H9 (cell line): ENCODE measurements at regions not wholly inside any gene's neighbourhood (a gene's known extent, or its start where the extent isn't known, plus 50 kb on each side); places are given as distances from the start of the nearest gene placed in this dataset.

Source experiments
- DNase-seq: peaks from one replicate; pipeline ENCODE4 v3.0.0-alpha.2; 2017
- H2AFZ ChIP-seq: one replicate; pipeline ENCODE4 v1.6.1; 2013; ENCODE audit warnings: mild to moderate bottlenecking, low read length, control low read depth, moderate library complexity
- H2AK5ac ChIP-seq: 2 replicates; pipeline ENCODE4 v1.6.1; 2013; ENCODE audit warnings: low read length, control low read depth, mixed read lengths; ENCODE audit not compliant: insufficient read length
- H2BK120ac ChIP-seq: one replicate; pipeline ENCODE4 v1.6.1; 2013; ENCODE audit warnings: low read depth, mild to moderate bottlenecking, low read length, control low read depth, inconsistent platforms; ENCODE audit not compliant: poor library complexity, severe bottlenecking
- H2BK12ac ChIP-seq: 2 replicates; pipeline ENCODE4 v1.6.1; 2013; ENCODE audit warnings: low read length, control low read depth, mixed read lengths, low read depth; ENCODE audit not compliant: insufficient read length
- H2BK15ac ChIP-seq: 2 replicates; pipeline ENCODE4 v1.6.1; 2013; ENCODE audit warnings: low read depth, low read length, control low read depth
- H2BK20ac ChIP-seq: one replicate; pipeline ENCODE4 v1.6.1; 2013; ENCODE audit warnings: low read depth, mild to moderate bottlenecking, low read length, control low read depth, inconsistent platforms; ENCODE audit not compliant: poor library complexity, severe bottlenecking
- H2BK5ac ChIP-seq: 2 replicates; pipeline ENCODE4 v1.6.1; 2013; ENCODE audit warnings: low read length, control low read depth, mixed read lengths; ENCODE audit not compliant: insufficient read length
- H3K14ac ChIP-seq: 2 replicates; pipeline ENCODE4 v1.6.1; 2013; ENCODE audit warnings: low read length, control low read depth; ENCODE audit not compliant: insufficient read depth
- H3K18ac ChIP-seq: 2 replicates; pipeline ENCODE4 v1.6.1; 2013; ENCODE audit warnings: low read depth, mild to moderate bottlenecking, mixed read lengths, low read length, control low read depth; ENCODE audit not compliant: insufficient read length
- H3K23ac ChIP-seq: 2 replicates; pipeline ENCODE4 v1.6.1; 2013; ENCODE audit warnings: low read length, control low read depth, mixed read lengths, low read depth; ENCODE audit not compliant: insufficient read length
- H3K23me2 ChIP-seq: 2 replicates; pipeline ENCODE4 v1.6.1; 2013; ENCODE audit warnings: low read depth, mild to moderate bottlenecking, mixed read lengths, low read length, control low read depth; ENCODE audit not compliant: insufficient read length, poor library complexity, severe bottlenecking
- H3K27ac ChIP-seq: 2 replicates; pipeline ENCODE4 v1.5.1; 2013; ENCODE audit warnings: low read length, control low read depth, mixed read lengths, low read depth; ENCODE audit not compliant: insufficient read length
- H3K27me3 ChIP-seq: 2 replicates; pipeline ENCODE4 v1.6.1; 2013; ENCODE audit warnings: low read length, control low read depth, inconsistent platforms; ENCODE audit not compliant: insufficient read depth
- H3K4ac ChIP-seq: 2 replicates; pipeline ENCODE4 v1.6.1; 2013; ENCODE audit warnings: low read depth, mild to moderate bottlenecking, control low read depth, inconsistent platforms, low read length, moderate library complexity
- H3K4me1 ChIP-seq: 2 replicates; pipeline ENCODE4 v1.6.1; 2013; ENCODE audit warnings: low read length, control low read depth, inconsistent platforms; ENCODE audit not compliant: insufficient read depth
- H3K4me2 ChIP-seq: 2 replicates; pipeline ENCODE4 v1.6.1; 2013; ENCODE audit warnings: low read length, control low read depth, mixed read lengths; ENCODE audit not compliant: insufficient read length, insufficient read depth
- H3K56ac ChIP-seq: 2 replicates; pipeline ENCODE4 v1.6.1; 2013; ENCODE audit warnings: low read depth, mild to moderate bottlenecking, mixed read lengths, low read length, control low read depth; ENCODE audit not compliant: insufficient read length
- H3K79me1 ChIP-seq: 2 replicates; pipeline ENCODE4 v1.6.1; 2013; ENCODE audit warnings: low read depth, mild to moderate bottlenecking, moderate library complexity, low read length, control low read depth, inconsistent platforms; ENCODE audit not compliant: insufficient read depth, poor library complexity, severe bottlenecking
- H3K79me2 ChIP-seq: 2 replicates; pipeline ENCODE4 v1.6.1; 2013; ENCODE audit warnings: low read length, control low read depth, inconsistent platforms; ENCODE audit not compliant: insufficient read depth
- H3K9ac ChIP-seq: 2 replicates; pipeline ENCODE4 v1.6.1; 2013; ENCODE audit warnings: low read length, control low read depth, mixed read lengths; ENCODE audit not compliant: insufficient read length; ENCODE audit errors: extremely low read depth
- H3K9me3 ChIP-seq: one replicate; pipeline ENCODE4 v1.6.1; 2013; ENCODE audit warnings: low read depth, low read length, inconsistent platforms; ENCODE audit not compliant: control insufficient read depth
- H3T11ph ChIP-seq: one replicate; pipeline ENCODE4 v1.6.1; 2013; ENCODE audit warnings: mild to moderate bottlenecking, low read length, control low read depth, inconsistent platforms
- H4K20me1 ChIP-seq: one replicate; pipeline ENCODE4 v1.6.1; 2013; ENCODE audit not compliant: control insufficient read depth, insufficient read length, insufficient read depth
- H4K5ac ChIP-seq: 2 replicates; pipeline ENCODE4 v1.6.1; 2013; ENCODE audit warnings: low read depth, mild to moderate bottlenecking, mixed read lengths, low read length, control low read depth; ENCODE audit not compliant: insufficient read length
- H4K8ac ChIP-seq: replicated peaks from 2 replicates; pipeline ENCODE4 v1.6.1; 2013; ENCODE audit warnings: low read length, control low read depth, mixed read lengths, low read depth; ENCODE audit not compliant: insufficient read length
- H4K91ac ChIP-seq: 2 replicates; pipeline ENCODE4 v1.6.1; 2013; ENCODE audit warnings: low read depth, mild to moderate bottlenecking, moderate library complexity, mixed read lengths, low read length, control low read depth; ENCODE audit not compliant: insufficient read length
- H3K27ac Mint-ChIP-seq, 3 experiments: 2 replicates in 2 of 3; 3 replicates in 1 of 3; pipeline ENCODE4 v1.8.0; 2020 to 2021; ENCODE audit warnings: mixed read lengths in 3 of 3, mild to moderate bottlenecking in 1 of 3, moderate library complexity in 1 of 3
- H3K27me3 Mint-ChIP-seq: 2 replicates; pipeline ENCODE4 v1.8.0; 2021; ENCODE audit warnings: low read depth, mild to moderate bottlenecking, moderate library complexity, mixed read lengths
- H3K36me3 Mint-ChIP-seq, 3 experiments: 2 replicates in 2 of 3; 3 replicates in 1 of 3; pipeline ENCODE4 v1.8.0; 2020 to 2021; ENCODE audit warnings: low read depth in 3 of 3, mixed read lengths in 3 of 3; ENCODE audit not compliant: insufficient read depth in 1 of 3
- H3K4me1 Mint-ChIP-seq, 2 experiments: 2 replicates each; pipeline ENCODE4 v1.8.0; 2020; ENCODE audit warnings: mixed read lengths in 2 of 2
- H3K4me3 Mint-ChIP-seq, 2 experiments: 2 replicates in 1 of 2; 3 replicates in 1 of 2; pipeline ENCODE4 v1.8.0; 2020 to 2021; ENCODE audit warnings: mild to moderate bottlenecking in 2 of 2, mixed read lengths in 2 of 2, moderate library complexity in 1 of 2
- H3K9me3 Mint-ChIP-seq, 2 experiments: 2 replicates in 1 of 2; 3 replicates in 1 of 2; pipeline ENCODE4 v1.8.0; 2020; ENCODE audit warnings: mild to moderate bottlenecking in 2 of 2, mixed read lengths in 2 of 2, moderate library complexity in 1 of 2
- CTCF ChIP-seq: fragments of 200-600 bp; sonication (generic); conservative IDR thresholded peaks from 3 replicates; pipeline ENCODE4 v1.8.0; 2021; ENCODE audit warnings: antibody characterized with exemption, mild to moderate bottlenecking
- WGBS: extraction: QIAGEN DNeasy Blood & Tissue Kit; methylation state at CpG from one replicate; pipeline ENCODE4 v1.1.7; 2013; ENCODE audit warnings: missing lambda C conversion rate, low lambda C conversion rate, mixed read lengths; ENCODE audit not compliant: insufficient read length; ENCODE audit errors: extremely low coverage; 5-methylcytosine and 5-hydroxymethylcytosine counted together

- Histone ChIP-seq H3K9me3 (no peaks in the 10 kb centered on the region), H3K79me2 (no peaks in the 10 kb centered on the region), H2AK5ac (no peak overlapping the region), H3K23ac (no peak overlapping the region), H4K8ac (no peak overlapping the region), H3K27ac (no peak overlapping the region), H3T11ph (no peak overlapping the region), H3K56ac (no peak overlapping the region), H3K18ac (no peak overlapping the region), H3K23me2 (no peaks in the 10 kb centered on the region), H4K5ac (no peak overlapping the region), H2BK5ac (no peak overlapping the region), H3K14ac (no peak overlapping the region), H3K79me1 (no peaks in the 10 kb centered on the region), H4K91ac (no peak overlapping the region), H2BK120ac (no peak overlapping the region), H2BK15ac (no peak overlapping the region), H3K27me3 (no peaks in the 10 kb centered on the region), H3K4me1 (no peaks in the 10 kb centered on the region), H2BK20ac (no peak overlapping the region), H4K20me1 (no peaks in the 10 kb centered on the region), H2BK12ac (no peak overlapping the region), H3K9ac (no peak overlapping the region), H3K4me2 (no peak overlapping the region), H3K4ac (no peak overlapping the region), H2AFZ (no peak overlapping the region)
- Mint-ChIP-seq H3K9me3 (no peaks in the 10 kb centered on the region; a peak in 1 of 5 replicates), H3K36me3 (no peaks in the 10 kb centered on the region), H3K27ac (no peak overlapping the region), H3K4me1 (no peaks in the 10 kb centered on the region), H3K27me3 (no peaks in the 10 kb centered on the region; the same call in 1 of the 2 replicates), H3K4me3 (no peak overlapping the region)
- TF ChIP-seq CTCF = no peak
- WGBS = no CpG with 5 or more reads among the region's 1 CpG
- no peak for DNase-seq
Measured at GRCh38 chr13:80894917-80895316, 554.0 kb upstream of the SPRY2 start.
